ENCODE measurements at regions not wholly inside any gene's neighbourhood (a gene's known extent, or its start where the extent isn't known, plus 50 kb on each side); places are given as distances from the start of the nearest gene placed in this dataset.

- peaks cover 8% of the 10 kb centered on the region for H3K27me3 ChIP-seq (ENCODE audit: control insufficient read depth, insufficient read depth, low read length)
- DNase-seq (no peak), ATAC-seq (ENCODE audit: low read depth) (no peak)
- H3K36me3 ChIP-seq (ENCODE audit: control insufficient read depth, insufficient read depth, low read length), result no peaks in the 10 kb centered on the region
- POLR2A ChIA-PET (ENCODE audit: unreplicated experiment), result no interaction called here
- H2BK5ac ChIP-seq (ENCODE audit: low read depth, low read length, poor library complexity, severe bottlenecking), result no peak overlapping the region
- H3K14ac ChIP-seq (replicated peaks; ENCODE audit: low read depth, low read length), result no peak overlapping the region
- H2AK9ac ChIP-seq (replicated peaks; ENCODE audit: low read depth, low read length, poor library complexity), result no peak overlapping the region
- BruUV-seq (replicated peaks), result no TSS peak
- H4K20me1 ChIP-seq (ENCODE audit: insufficient read depth, low read length), result no peaks in the 10 kb centered on the region
- no peak for TF ChIP-seq CEBPB (IDR thresholded peaks at IDR 0.05; ENCODE audit: low read depth, low read length)
- TF ChIP-seq SMC3 (IDR thresholded peaks at IDR 0.05; ENCODE audit: low read depth, low read length), result no peak
- no peak for TF ChIP-seq MXI1 (IDR thresholded peaks at IDR 0.05; ENCODE audit: borderline replicate concordance, low read depth, low read length)
- TF ChIP-seq RCOR1 (IDR thresholded peaks at IDR 0.05; ENCODE audit: insufficient replicate concordance, low read length), result no peak
- TF ChIP-seq BHLHE40 (IDR thresholded peaks at IDR 0.05; ENCODE audit: low read depth, low read length), result no peak
- TF ChIP-seq, protein P1, sequence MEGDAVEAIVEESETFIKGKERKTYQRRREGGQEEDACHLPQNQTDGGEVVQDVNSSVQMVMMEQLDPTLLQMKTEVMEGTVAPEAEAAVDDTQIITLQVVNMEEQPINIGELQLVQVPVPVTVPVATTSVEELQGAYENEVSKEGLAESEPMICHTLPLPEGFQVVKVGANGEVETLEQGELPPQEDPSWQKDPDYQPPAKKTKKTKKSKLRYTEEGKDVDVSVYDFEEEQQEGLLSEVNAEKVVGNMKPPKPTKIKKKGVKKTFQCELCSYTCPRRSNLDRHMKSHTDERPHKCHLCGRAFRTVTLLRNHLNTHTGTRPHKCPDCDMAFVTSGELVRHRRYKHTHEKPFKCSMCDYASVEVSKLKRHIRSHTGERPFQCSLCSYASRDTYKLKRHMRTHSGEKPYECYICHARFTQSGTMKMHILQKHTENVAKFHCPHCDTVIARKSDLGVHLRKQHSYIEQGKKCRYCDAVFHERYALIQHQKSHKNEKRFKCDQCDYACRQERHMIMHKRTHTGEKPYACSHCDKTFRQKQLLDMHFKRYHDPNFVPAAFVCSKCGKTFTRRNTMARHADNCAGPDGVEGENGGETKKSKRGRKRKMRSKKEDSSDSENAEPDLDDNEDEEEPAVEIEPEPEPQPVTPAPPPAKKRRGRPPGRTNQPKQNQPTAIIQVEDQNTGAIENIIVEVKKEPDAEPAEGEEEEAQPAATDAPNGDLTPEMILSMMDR (conservative IDR thresholded peaks at IDR 0.05; ENCODE audit: low read depth, low read length), result no peak
- TF ChIP-seq FOS (IDR thresholded peaks at IDR 0.05; ENCODE audit: low read depth, low read length), result no peak
- TF ChIP-seq, protein P2, sequence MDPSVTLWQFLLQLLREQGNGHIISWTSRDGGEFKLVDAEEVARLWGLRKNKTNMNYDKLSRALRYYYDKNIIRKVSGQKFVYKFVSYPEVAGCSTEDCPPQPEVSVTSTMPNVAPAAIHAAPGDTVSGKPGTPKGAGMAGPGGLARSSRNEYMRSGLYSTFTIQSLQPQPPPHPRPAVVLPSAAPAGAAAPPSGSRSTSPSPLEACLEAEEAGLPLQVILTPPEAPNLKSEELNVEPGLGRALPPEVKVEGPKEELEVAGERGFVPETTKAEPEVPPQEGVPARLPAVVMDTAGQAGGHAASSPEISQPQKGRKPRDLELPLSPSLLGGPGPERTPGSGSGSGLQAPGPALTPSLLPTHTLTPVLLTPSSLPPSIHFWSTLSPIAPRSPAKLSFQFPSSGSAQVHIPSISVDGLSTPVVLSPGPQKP (IDR thresholded peaks at IDR 0.05; ENCODE audit: borderline replicate concordance, low read depth, low read length), result no peak
- H3K4me2 ChIP-seq (ENCODE audit: low read depth, low read length), result no peak overlapping the region
- no peak overlapping the region for H3K56ac ChIP-seq (ENCODE audit: extremely low read depth, insufficient read depth, low read length)
- in situ Hi-C loops (cut with MboI; ENCODE audit: low sequenced_read_pairs), result no loop called here
- no peaks in the 10 kb centered on the region for H3K79me1 ChIP-seq (ENCODE audit: low read depth in 1 of 2, low read length in 2 of 2)
- intact Hi-C loops (cut with micrococcal nuclease), result no loop called here
- CTCF ChIA-PET, result no interaction called here
- no peak overlapping the region for H3K27ac ChIP-seq (ENCODE audit: insufficient read depth, low read length)
- H3K4ac ChIP-seq (ENCODE audit: low read depth, low read length), result no peak overlapping the region
- no peak overlapping the region for H2AFZ ChIP-seq (replicated peaks; ENCODE audit: low read length, poor library complexity)
- H2BK120ac ChIP-seq (ENCODE audit: low read depth, low read length), result no peak overlapping the region
- H3K9ac ChIP-seq (ENCODE audit: low read depth, low read length), result no peak overlapping the region
- no peaks in the 10 kb centered on the region for H3K9me3 ChIP-seq (ENCODE audit: control insufficient read depth, insufficient read depth, low read length)
- no peaks in the 10 kb centered on the region for H3K4me1 ChIP-seq (ENCODE audit: control insufficient read depth, insufficient read depth, low read length)
- no CpG with 5 or more reads among the region's 4 CpGs for WGBS, 2 experiments (ENCODE audit: extremely low coverage in 2 of 2, insufficient read length in 1 of 2)
- H3K23ac ChIP-seq (ENCODE audit: low read depth, low read length), result no peak overlapping the region
- no peak overlapping the region for H4K91ac ChIP-seq (ENCODE audit: insufficient read depth, low read depth, low read length)
- H2BK20ac ChIP-seq (ENCODE audit: low read depth, low read length), result no peak overlapping the region
- H4K8ac ChIP-seq (ENCODE audit: low read depth in 2 of 2, low read length in 2 of 2), result no peak overlapping the region
- no peak overlapping the region for H4K5ac ChIP-seq (ENCODE audit: low read depth, low read length)
- no peaks in the 10 kb centered on the region for H3K9me1 ChIP-seq (ENCODE audit: insufficient read depth, low read length)
- no peak overlapping the region for H2AK5ac ChIP-seq (ENCODE audit: low read depth, low read length)
- no peak overlapping the region for H2BK15ac ChIP-seq (ENCODE audit: low read depth, low read length)
- H3K4me3 ChIP-seq (ENCODE audit: insufficient read depth, low read depth, low read length), result no peak overlapping the region
- H3K18ac ChIP-seq (ENCODE audit: low read depth, low read length), result no peak overlapping the region
- dilution Hi-C loops (cut with HindIII; ENCODE audit: low sequenced_read_pairs, unreplicated experiment), result no loop called here
These were observed 63.6 kb upstream of the ETV3 start for GRCh38 chr1:157201767-157202166.
